A549 (cell line): ENCODE measurements at regions not wholly inside any gene's neighbourhood (a gene's known extent, or its start where the extent isn't known, plus 50 kb on each side); places are given as distances from the start of the nearest gene placed in this dataset.

ENCODE experiments used
- JUN ChIP-seq, 2 experiments: fragments of >200 bp; sonication (Bioruptor Twin); formaldehyde crosslinking; IDR thresholded peaks; 2 replicates in 1 of 2; 3 replicates in 1 of 2; pipeline ENCODE4 v1.6.1; 2016 to 2017
- POLR2A ChIP-seq: IDR thresholded peaks from 2 replicates; pipeline ENCODE4 v1.6.1; 2012; ENCODE audit warnings: mild to moderate bottlenecking, low read length
- SREBF2 ChIP-seq: fragments of 450-650 bp; IDR thresholded peaks from 2 replicates; pipeline ENCODE4 v1.6.1; 2014; ENCODE audit warnings: mild to moderate bottlenecking, moderate library complexity
- TF ChIP-seq, protein P1 (sequence below): fragments of >200 bp; sonication (Bioruptor Twin); formaldehyde crosslinking; IDR thresholded peaks from 3 replicates; pipeline ENCODE4 v1.5.1; 2016

- no peak for TF ChIP-seq SREBF2
- no peak for TF ChIP-seq POLR2A
- TF ChIP-seq, protein P1, sequence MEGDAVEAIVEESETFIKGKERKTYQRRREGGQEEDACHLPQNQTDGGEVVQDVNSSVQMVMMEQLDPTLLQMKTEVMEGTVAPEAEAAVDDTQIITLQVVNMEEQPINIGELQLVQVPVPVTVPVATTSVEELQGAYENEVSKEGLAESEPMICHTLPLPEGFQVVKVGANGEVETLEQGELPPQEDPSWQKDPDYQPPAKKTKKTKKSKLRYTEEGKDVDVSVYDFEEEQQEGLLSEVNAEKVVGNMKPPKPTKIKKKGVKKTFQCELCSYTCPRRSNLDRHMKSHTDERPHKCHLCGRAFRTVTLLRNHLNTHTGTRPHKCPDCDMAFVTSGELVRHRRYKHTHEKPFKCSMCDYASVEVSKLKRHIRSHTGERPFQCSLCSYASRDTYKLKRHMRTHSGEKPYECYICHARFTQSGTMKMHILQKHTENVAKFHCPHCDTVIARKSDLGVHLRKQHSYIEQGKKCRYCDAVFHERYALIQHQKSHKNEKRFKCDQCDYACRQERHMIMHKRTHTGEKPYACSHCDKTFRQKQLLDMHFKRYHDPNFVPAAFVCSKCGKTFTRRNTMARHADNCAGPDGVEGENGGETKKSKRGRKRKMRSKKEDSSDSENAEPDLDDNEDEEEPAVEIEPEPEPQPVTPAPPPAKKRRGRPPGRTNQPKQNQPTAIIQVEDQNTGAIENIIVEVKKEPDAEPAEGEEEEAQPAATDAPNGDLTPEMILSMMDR, result no peak
- no peak for TF ChIP-seq JUN (IDR thresholded peaks at IDR 0.05)
These were observed 826.8 kb upstream of the NR2F2 start for GRCh38 chr15:95503640-95504225.
